OCI-LY3 (cell line): ENCODE measurements at regions not wholly inside any gene's neighbourhood (a gene's known extent, or its start where the extent isn't known, plus 50 kb on each side); places are given as distances from the start of the nearest gene placed in this dataset.

Source experiments
- H2AFZ ChIP-seq: fragments of 200-600, 300-600 bp; shearing (Covaris generic); 2 replicates; pipeline ENCODE4 v1.6.0; 2014; ENCODE audit warnings: antibody characterized with exemption, low read depth, low read length
- H3K27ac ChIP-seq: fragments of 200-600, 300-600 bp; sonication (generic); 2 replicates; pipeline ENCODE4 v1.5.1; 2014; ENCODE audit warnings: mild to moderate bottlenecking, low read length, moderate library complexity, mixed read lengths
- H3K27me3 ChIP-seq: fragments of 200-600, 300-600 bp; sonication (generic); 2 replicates; pipeline ENCODE4 v1.6.1; 2014; ENCODE audit warnings: low read depth, low read length, mixed read lengths
- H3K36me3 ChIP-seq: fragments of 200-600, 300-600 bp; sonication (generic); replicated peaks from 2 replicates; pipeline ENCODE3; 2014; ENCODE audit warnings: low read depth, low read length, mixed read lengths
- H3K4me1 ChIP-seq: fragments of 300-600, 200-600 bp; sonication (generic); 2 replicates; pipeline ENCODE4 v1.6.1; 2014; ENCODE audit warnings: low read length, mixed read lengths
- H3K4me2 ChIP-seq: fragments of 200-600, 300-600 bp; sonication (generic); 2 replicates; pipeline ENCODE4 v1.6.1; 2014; ENCODE audit warnings: low read length, mixed read lengths
- H3K4me3 ChIP-seq: fragments of 300-600, 200-600 bp; sonication (generic); 2 replicates; pipeline ENCODE4 v1.5.1; 2014; ENCODE audit warnings: antibody characterized with exemption, mild to moderate bottlenecking, low read length, moderate library complexity
- H3K79me2 ChIP-seq: fragments of 300-600, 200-600 bp; shearing (Covaris generic); 2 replicates; pipeline ENCODE4 v1.6.1; 2014; ENCODE audit warnings: mild to moderate bottlenecking, low read length, mixed read lengths
- H3K9ac ChIP-seq: fragments of 300-600, 200-600 bp; shearing (Covaris generic); 2 replicates; pipeline ENCODE4 v1.6.0; 2014; ENCODE audit warnings: mild to moderate bottlenecking, low read length, moderate library complexity
- H3K9me3 ChIP-seq: fragments of 200-600, 300-600 bp; shearing (Covaris generic); 2 replicates; pipeline ENCODE4 v1.6.1; 2014; ENCODE audit warnings: low read length, mixed read lengths; ENCODE audit not compliant: insufficient read depth
- H4K20me1 ChIP-seq: fragments of 200-600, 300-600 bp; sonication (generic); 2 replicates; pipeline ENCODE4 v1.6.1; 2016; ENCODE audit warnings: low read length, mixed read lengths; ENCODE audit not compliant: insufficient read depth
- CTCF ChIP-seq: fragments of 200-600, 300-600 bp; sonication (generic); IDR thresholded peaks from 2 replicates; pipeline ENCODE4 v1.5.1; 2014; ENCODE audit warnings: antibody characterized with exemption, low read length, low read depth
- EZH2phosphoT487 ChIP-seq: fragments of 200-600 bp; shearing (Covaris generic); IDR thresholded peaks from 2 replicates; pipeline ENCODE4 v1.6.1; 2018; ENCODE audit warnings: antibody characterized with exemption, mixed run types, low read depth

GRCh38 chr4:19123681-19124080, 1102.1 kb upstream of the LCORL start:
- Histone ChIP-seq H3K4me1 (no peaks in the 10 kb centered on the region), H3K4me3 (no peak overlapping the region), H3K9me3 (no peaks in the 10 kb centered on the region), H2AFZ (no peak overlapping the region), H3K36me3 (no peaks in the 10 kb centered on the region), H3K27ac (no peak overlapping the region), H4K20me1 (no peaks in the 10 kb centered on the region), H3K27me3 (no peaks in the 10 kb centered on the region), H3K9ac (no peak overlapping the region), H3K4me2 (no peak overlapping the region), H3K79me2 (no peaks in the 10 kb centered on the region)
- TF ChIP-seq EZH2phosphoT487 (no peak), CTCF (no peak)

GRCh38 chr4:19119904-19120560, 1098.5 kb upstream of the LCORL start:
- Histone ChIP-seq H3K36me3 (no peaks in the 10 kb centered on the region), H3K9ac (no peak overlapping the region), H3K4me3 (no peak overlapping the region), H2AFZ (no peak overlapping the region), H3K27me3 (no peaks in the 10 kb centered on the region), H3K27ac (no peak overlapping the region), H4K20me1 (no peaks in the 10 kb centered on the region), H3K4me1 (peaks cover 5% of the 10 kb centered on the region; the same call in 1 of the 2 replicates), H3K9me3 (no peaks in the 10 kb centered on the region), H3K79me2 (no peaks in the 10 kb centered on the region), H3K4me2 (no peak overlapping the region)
- TF ChIP-seq CTCF (no peak), EZH2phosphoT487 (no peak)

- Histone ChIP-seq H4K20me1 (no peaks in the 10 kb centered on the region), H3K27ac (no peak overlapping the region), H3K4me3 (no peak overlapping the region), H3K9ac (no peak overlapping the region), H3K4me2 (no peak overlapping the region), H2AFZ (no peak overlapping the region), H3K9me3 (no peaks in the 10 kb centered on the region), H3K79me2 (no peaks in the 10 kb centered on the region), H3K36me3 (no peaks in the 10 kb centered on the region), H3K4me1 (peaks cover 5% of the 10 kb centered on the region; the same call in 1 of the 2 replicates), H3K27me3 (no peaks in the 10 kb centered on the region)
- TF ChIP-seq EZH2phosphoT487 (no peak), CTCF (no peak)
Measured at GRCh38 chr4:19117022-19117421, 1095.5 kb upstream of the LCORL start.

DNA sequence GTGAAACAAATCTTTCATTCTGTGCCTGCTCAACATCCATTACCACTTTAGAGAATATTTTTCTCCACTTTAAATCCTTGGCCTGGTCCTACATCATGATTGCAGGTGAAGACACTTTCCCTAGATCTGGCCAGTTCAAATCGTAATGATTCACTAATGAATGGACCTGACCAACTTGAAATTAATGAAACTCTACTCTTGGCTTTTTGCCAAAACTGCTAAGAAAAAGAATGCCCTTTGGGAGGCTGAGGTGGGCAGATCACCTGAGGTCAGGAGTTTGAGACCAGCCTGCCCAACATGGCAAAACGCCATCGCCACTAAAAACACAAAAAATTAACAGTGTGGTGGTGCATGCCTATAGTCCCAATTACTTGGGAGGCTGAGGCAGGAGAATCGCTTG, 1082.6 kb upstream of the LCORL start:
- no peak overlapping the region for H3K4me2 ChIP-seq
- TF ChIP-seq EZH2phosphoT487 (no peak), CTCF (no peak)

More for the DNA sequence above, 1082.6 kb upstream of the LCORL start:
- H3K9ac ChIP-seq = no peak overlapping the region
- H3K27ac ChIP-seq = no peak overlapping the region
- H3K79me2 ChIP-seq = no peaks in the 10 kb centered on the region
- no peaks in the 10 kb centered on the region for H4K20me1 ChIP-seq
- no peaks in the 10 kb centered on the region for H3K4me1 ChIP-seq
- H3K27me3 ChIP-seq = no peaks in the 10 kb centered on the region
- no peaks in the 10 kb centered on the region for H3K36me3 ChIP-seq
- no peak overlapping the region for H3K4me3 ChIP-seq
- no peaks in the 10 kb centered on the region for H3K9me3 ChIP-seq
- no peak overlapping the region for H2AFZ ChIP-seq
